ENCODE measurements at regions not wholly inside any gene's neighbourhood (a gene's known extent, or its start where the extent isn't known, plus 50 kb on each side); places are given as distances from the start of the nearest gene placed in this dataset.

DNA sequence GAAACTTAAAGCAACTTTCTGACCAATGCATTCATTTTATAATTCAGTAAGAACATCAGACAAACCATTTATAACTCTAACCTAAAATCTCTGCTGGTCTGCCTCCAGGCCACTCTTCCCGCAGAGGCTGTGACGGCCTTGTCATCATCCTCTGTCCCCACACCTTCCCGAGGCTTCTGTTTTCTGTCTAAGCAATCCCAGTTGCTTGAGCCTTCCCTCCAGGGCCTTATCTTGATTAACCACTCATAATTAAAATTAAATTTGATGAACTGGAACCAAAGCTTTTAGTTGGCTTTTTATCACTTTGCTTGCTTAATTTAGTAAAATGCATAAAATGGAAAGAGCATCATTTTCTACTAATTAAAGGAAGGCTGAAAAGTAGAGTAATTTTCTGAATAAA is 312.4 kb downstream of the DIRAS2 start (continued):
- TF ChIP-seq, protein P1, sequence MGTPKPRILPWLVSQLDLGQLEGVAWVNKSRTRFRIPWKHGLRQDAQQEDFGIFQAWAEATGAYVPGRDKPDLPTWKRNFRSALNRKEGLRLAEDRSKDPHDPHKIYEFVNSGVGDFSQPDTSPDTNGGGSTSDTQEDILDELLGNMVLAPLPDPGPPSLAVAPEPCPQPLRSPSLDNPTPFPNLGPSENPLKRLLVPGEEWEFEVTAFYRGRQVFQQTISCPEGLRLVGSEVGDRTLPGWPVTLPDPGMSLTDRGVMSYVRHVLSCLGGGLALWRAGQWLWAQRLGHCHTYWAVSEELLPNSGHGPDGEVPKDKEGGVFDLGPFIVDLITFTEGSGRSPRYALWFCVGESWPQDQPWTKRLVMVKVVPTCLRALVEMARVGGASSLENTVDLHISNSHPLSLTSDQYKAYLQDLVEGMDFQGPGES (IDR thresholded peaks at IDR 0.05): no peak

DNA sequence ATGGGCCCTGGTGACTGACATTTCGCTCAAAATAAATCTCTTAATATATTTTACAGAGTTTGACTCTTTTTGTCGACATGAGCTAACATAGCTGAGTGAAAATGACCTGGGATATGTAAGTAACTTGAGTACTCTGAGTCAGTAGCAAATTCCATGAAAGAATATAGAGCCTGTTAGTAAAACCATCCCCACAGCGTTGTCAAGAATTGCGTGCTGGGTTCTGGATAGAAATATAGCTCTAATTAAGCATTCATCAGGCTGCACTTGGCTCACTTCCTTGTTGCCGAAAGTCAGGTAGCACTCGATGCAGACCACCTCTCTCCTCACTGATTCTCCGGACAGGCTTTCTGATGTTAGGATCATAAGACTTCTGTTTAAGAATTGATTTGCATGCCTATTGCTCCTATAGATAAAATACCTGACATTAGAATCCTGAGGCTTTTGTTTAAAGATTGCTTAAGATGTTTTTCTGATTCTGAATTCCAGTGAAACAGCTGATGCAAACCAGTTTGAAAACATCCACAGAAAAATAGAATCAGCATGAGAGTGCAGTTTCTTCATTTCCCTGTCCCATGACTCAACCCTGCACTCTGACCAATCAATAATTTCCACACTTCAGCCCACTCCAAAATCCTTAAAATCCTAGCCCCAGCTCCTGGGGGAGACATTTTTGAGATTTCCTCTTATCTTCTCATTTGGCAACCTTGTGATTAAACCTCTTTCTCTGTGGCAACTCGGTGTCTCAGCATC is 310.6 kb downstream of the DIRAS2 start:
- Histone ChIP-seq H2AFZ (ENCODE audit: control insufficient read depth, low read depth, low read length) (no peak overlapping the region), H3K79me2 (ENCODE audit: control insufficient read depth, insufficient read depth, low read length) (no peaks in the 10 kb centered on the region), H3K9ac (ENCODE audit: control insufficient read depth, insufficient read depth, low read length) (no peak overlapping the region), H4K20me1 (ENCODE audit: control insufficient read depth, insufficient read depth) (no peaks in the 10 kb centered on the region), H3K9me3 (replicated peaks; ENCODE audit: control insufficient read depth, insufficient read depth, low read length) (no peaks in the 10 kb centered on the region), H3K27ac (ENCODE audit: control insufficient read depth, insufficient read depth) (no peak overlapping the region), H3K4me1 (ENCODE audit: control insufficient read depth, insufficient read depth, low read length) (no peaks in the 10 kb centered on the region), H3K27me3 (replicated peaks in 1 of 2; ENCODE audit: control insufficient read depth in 2 of 2, insufficient read depth in 2 of 2, low read length in 1 of 2) (no peaks in the 10 kb centered on the region), H3K4me2 (ENCODE audit: control insufficient read depth, insufficient read depth) (no peak overlapping the region), H3K4me3 (no peak overlapping the region), H3K36me3 (ENCODE audit: control insufficient read depth in 2 of 2, insufficient read depth in 2 of 2, low read length in 1 of 2) (no peaks in the 10 kb centered on the region)
- no peak for FAIRE-seq
- SMC1A ChIA-PET (ENCODE audit: uncharacterized antibody, unreplicated experiment): interaction anchor here (0.6 kb wide), 1 partner anchor 499 kb away, joined by 3 read pairs; no protein-coding TSS in a partner anchor
- BruUV-seq (replicated peaks): no TSS peak
- RAD21 ChIA-PET (ENCODE audit: unreplicated experiment): no interaction called here
- POLR2A ChIA-PET: interaction anchor here (0.5 to 0.6 kb wide), 2 partner anchors 8 to 122 kb away, joined by 3 to 5 read pairs; no protein-coding TSS in a partner anchor
- DNase-seq (ENCODE audit: low read depth, low spot score): no peak
- ATAC-seq: no peak
- in situ Hi-C loops (cut with MboI) (no loop called here), intact Hi-C loops (cut with micrococcal nuclease; ENCODE audit: unreplicated experiment) (no loop called here)
- 32% methylated on average over 8 of the region's 8 CpGs for WGBS (ENCODE audit: insufficient coverage, insufficient replicate concordance, low lambda C conversion rate, missing lambda C conversion rate)
- CTCF ChIA-PET: interaction anchor here (0.6 to 1.6 kb wide), 4 partner anchors 8 to 1065 kb away, joined by 3 to 4 read pairs (median 3); no protein-coding TSS in a partner anchor
- TF ChIP-seq ZNF274 (IDR thresholded peaks at IDR 0.05; ENCODE audit: insufficient read depth, insufficient read length) (no peak), MYC (IDR thresholded peaks at IDR 0.05; ENCODE audit: insufficient read depth, insufficient read length, insufficient replicate concordance, low read length, severe bottlenecking) (no peak), MLLT1 (IDR thresholded peaks at IDR 0.05) (no peak), TCF12 (IDR thresholded peaks at IDR 0.05; ENCODE audit: low read depth, low read length) (no peak), PAX5 (IDR thresholded peaks at IDR 0.05; ENCODE audit: borderline replicate concordance, low read depth, low read length) (no peak), ELK1 (IDR thresholded peaks at IDR 0.05; ENCODE audit: low read depth, low read length) (no peak), SMC3 (IDR thresholded peaks at IDR 0.05; ENCODE audit: borderline replicate concordance, low read length) (no peak), HDGF (IDR thresholded peaks at IDR 0.05) (no peak), RFX5 (IDR thresholded peaks at IDR 0.05; ENCODE audit: low read depth, low read length) (no peak), BACH1 (IDR thresholded peaks at IDR 0.05; ENCODE audit: borderline replicate concordance) (no peak), CREM (IDR thresholded peaks at IDR 0.05; ENCODE audit: low read depth) (no peak), CBFB (IDR thresholded peaks at IDR 0.05; ENCODE audit: low read depth) (no peak), CBX3 (IDR thresholded peaks at IDR 0.05; ENCODE audit: borderline replicate concordance, low read depth) (no peak)
- TF ChIP-seq, protein P2, sequence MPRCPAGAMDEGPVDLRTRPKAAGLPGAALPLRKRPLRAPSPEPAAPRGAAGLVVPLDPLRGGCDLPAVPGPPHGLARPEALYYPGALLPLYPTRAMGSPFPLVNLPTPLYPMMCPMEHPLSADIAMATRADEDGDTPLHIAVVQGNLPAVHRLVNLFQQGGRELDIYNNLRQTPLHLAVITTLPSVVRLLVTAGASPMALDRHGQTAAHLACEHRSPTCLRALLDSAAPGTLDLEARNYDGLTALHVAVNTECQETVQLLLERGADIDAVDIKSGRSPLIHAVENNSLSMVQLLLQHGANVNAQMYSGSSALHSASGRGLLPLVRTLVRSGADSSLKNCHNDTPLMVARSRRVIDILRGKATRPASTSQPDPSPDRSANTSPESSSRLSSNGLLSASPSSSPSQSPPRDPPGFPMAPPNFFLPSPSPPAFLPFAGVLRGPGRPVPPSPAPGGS (IDR thresholded peaks at IDR 0.05; ENCODE audit: borderline replicate concordance, insufficient read depth, low read depth, low read length, poor library complexity, severe bottlenecking): no peak
- TF ChIP-seq, protein P3, sequence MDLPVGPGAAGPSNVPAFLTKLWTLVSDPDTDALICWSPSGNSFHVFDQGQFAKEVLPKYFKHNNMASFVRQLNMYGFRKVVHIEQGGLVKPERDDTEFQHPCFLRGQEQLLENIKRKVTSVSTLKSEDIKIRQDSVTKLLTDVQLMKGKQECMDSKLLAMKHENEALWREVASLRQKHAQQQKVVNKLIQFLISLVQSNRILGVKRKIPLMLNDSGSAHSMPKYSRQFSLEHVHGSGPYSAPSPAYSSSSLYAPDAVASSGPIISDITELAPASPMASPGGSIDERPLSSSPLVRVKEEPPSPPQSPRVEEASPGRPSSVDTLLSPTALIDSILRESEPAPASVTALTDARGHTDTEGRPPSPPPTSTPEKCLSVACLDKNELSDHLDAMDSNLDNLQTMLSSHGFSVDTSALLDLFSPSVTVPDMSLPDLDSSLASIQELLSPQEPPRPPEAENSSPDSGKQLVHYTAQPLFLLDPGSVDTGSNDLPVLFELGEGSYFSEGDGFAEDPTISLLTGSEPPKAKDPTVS (IDR thresholded peaks at IDR 0.05; ENCODE audit: low read depth, low read length): no peak
